A673 (cell line): ENCODE measurements at regions not wholly inside any gene's neighbourhood (a gene's known extent, or its start where the extent isn't known, plus 50 kb on each side); places are given as distances from the start of the nearest gene placed in this dataset.

Experiments used
- CTCF ChIP-seq: fragments of 300-800, 200-600 bp; sonication (generic); conservative IDR thresholded peaks from 2 replicates; pipeline ENCODE4 v1.5.1; 2017; ENCODE audit warnings: low read depth, mild to moderate bottlenecking, antibody characterized with exemption, low read length, moderate library complexity, mixed read lengths
- EZH2 ChIP-seq: fragments of 200-600 bp; sonication (generic); IDR thresholded peaks from 2 replicates; pipeline ENCODE4 v1.6.1; 2017; ENCODE audit warnings: borderline replicate concordance, low read depth, mild to moderate bottlenecking, mixed read lengths, antibody characterized with exemption, low read length; ENCODE audit not compliant: poor library complexity, severe bottlenecking

GRCh38 chr20:40538131-40538530, 150.9 kb downstream of the MAFB start:
- TF ChIP-seq CTCF (no peak), EZH2 (no peak)
